MM.1S (cell line): ENCODE measurements at regions not wholly inside any gene's neighbourhood (a gene's known extent, or its start where the extent isn't known, plus 50 kb on each side); places are given as distances from the start of the nearest gene placed in this dataset.

Experiments
- CTCF ChIP-seq: fragments of 300-600 bp; sonication (generic); IDR thresholded peaks from 2 replicates; pipeline ENCODE4 v1.5.1; 2016; ENCODE audit warnings: antibody characterized with exemption, low read length, mixed read lengths
- EZH2 ChIP-seq: fragments of 300-600 bp; sonication (generic); optimal IDR thresholded peaks from 2 replicates; pipeline ENCODE3; 2017; ENCODE audit warnings: low read depth, mild to moderate bottlenecking, antibody characterized with exemption, low read length, mixed read lengths

- no peak for TF ChIP-seq EZH2
- TF ChIP-seq CTCF, result no peak
Observed at GRCh38 chr19:29048873-29049272, 164.1 kb downstream of the UQCRFS1 start.
